ENCODE measurements at regions not wholly inside any gene's neighbourhood (a gene's known extent, or its start where the extent isn't known, plus 50 kb on each side); places are given as distances from the start of the nearest gene placed in this dataset.

- FAIRE-seq (no peak), DNase-seq (ENCODE audit: low spot score) (no peak)
Observed at GRCh38 chr9:2448193-2448738, 173.3 kb upstream of the VLDLR start.

- DNase-seq (ENCODE audit: low spot score) (no peak), FAIRE-seq (no peak)
Observed at GRCh38 chr9:2453106-2453505, 168.5 kb upstream of the VLDLR start.

- no peak for DNase-seq (ENCODE audit: low spot score)
- FAIRE-seq: no peak
Observed at GRCh38 chr9:2453701-2454100, 167.9 kb upstream of the VLDLR start.

DNA sequence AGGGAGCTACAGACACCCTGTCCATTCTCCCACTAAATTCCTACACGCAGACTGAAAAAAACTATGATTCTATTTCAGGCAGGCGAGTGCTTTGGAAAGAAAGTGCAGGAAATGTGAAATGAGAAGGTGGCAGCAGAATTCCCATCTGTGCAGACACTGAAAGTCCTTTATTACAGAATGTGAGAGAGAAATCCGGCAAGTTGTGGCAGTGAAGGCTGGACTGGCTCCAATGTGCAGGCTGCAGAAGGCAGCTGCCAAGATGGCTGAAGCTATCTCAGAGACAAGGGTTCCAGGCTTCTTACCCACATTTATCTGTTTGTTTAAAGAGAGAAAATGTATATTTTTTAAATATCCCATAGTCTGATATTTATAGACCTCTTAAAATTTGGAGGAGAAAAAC lies 161.8 kb upstream of the VLDLR start:
- FAIRE-seq (no peak), DNase-seq (ENCODE audit: low spot score) (no peak)

DNA sequence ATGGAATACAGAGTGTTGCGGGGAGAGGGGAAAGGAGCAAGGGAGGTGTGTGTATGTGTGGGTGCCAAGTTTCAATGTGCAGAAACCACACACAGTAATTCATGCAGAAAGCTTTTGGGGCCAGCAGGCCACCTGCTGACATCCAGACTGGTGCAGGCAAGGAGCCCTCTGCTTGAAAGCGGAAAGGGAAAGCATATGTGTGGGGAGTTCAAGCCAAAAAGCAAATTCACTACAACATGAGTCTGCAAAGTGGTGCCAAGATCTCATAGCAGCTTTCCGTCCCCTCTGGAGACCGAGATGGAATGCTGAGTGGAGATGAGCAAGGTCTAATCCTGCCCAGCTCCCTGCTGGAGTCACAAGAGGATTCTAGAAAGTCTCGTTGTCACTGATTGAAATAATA lies 159.7 kb upstream of the VLDLR start:
- no peak for DNase-seq (ENCODE audit: low spot score)

DNA sequence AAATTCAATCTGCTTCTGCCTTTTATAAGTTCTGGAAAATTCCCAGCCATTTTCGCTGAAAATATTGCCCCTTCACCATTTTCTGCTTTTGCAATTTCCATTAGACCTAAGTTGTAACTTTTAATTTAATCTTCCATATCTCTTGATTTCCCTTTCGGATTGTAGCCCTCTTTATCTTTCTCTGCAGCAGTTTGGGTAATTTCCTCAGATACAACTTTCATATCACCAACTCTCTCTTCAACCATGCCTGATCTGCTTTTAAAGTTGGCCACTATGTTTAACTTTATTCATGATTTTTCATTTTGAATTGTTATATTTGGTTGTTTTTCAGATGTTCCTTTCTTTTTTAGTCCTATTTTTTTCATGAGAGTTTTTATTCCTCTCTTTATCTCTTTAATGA lies 157.0 kb upstream of the VLDLR start:
- FAIRE-seq (no peak), DNase-seq (ENCODE audit: low spot score) (no peak)

More for the DNA sequence above, 159.7 kb upstream of the VLDLR start:
- no peak for FAIRE-seq

GRCh38 chr9:2465516-2465915 lies 156.1 kb upstream of the VLDLR start:
- FAIRE-seq: no peak
- no peak for DNase-seq (ENCODE audit: low spot score)

- FAIRE-seq (peak; percentile 74), DNase-seq (ENCODE audit: low spot score) (peak; percentile 66)
Observed at GRCh38 chr9:2465921-2466460, 155.6 kb upstream of the VLDLR start.

DNA sequence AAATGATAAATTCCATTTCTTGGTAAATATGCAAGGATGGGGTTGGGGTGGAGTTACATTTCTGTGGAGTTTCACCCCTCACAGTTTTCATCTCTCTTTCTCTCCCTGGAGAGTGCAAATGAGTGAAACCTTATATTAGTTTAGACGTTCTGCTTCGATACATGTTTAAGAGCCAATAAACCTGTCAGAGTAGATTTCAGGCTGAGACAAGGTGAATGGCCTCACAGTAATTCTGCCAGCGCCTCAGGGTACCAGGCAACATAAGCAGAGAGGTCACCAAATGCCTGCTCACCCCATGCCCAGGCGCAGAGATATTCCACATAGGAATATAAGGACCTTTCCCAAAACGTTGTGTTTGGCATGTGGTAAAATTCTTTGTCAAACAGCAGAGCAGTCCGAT lies 154.9 kb upstream of the VLDLR start:
- DNase-seq (ENCODE audit: low spot score): no peak
- no peak for FAIRE-seq

- FAIRE-seq (no peak), DNase-seq (ENCODE audit: low spot score) (peak; percentile 41)
Observed at GRCh38 chr9:2469681-2470221, 151.8 kb upstream of the VLDLR start.

DNA sequence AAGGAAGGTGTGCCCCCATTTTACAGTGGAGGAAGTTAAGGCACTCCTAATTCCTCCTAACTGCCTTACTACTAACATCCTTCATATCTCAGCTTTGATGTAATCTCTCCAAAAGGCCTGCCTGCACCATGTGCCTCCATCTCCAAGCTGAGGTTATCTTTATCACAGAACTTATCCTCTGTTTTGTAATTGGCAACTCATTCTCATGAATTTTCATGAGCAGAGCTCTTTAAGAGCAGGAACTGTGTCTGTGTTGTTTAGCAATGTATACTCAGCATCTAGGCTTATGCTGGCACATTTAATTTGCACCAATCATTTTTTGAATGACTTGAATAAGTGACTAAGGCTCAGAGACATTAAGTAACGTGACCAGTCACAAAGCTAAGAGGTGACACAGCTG lies 147.9 kb upstream of the VLDLR start:
- no peak for DNase-seq (ENCODE audit: low spot score)
- FAIRE-seq: no peak

DNA sequence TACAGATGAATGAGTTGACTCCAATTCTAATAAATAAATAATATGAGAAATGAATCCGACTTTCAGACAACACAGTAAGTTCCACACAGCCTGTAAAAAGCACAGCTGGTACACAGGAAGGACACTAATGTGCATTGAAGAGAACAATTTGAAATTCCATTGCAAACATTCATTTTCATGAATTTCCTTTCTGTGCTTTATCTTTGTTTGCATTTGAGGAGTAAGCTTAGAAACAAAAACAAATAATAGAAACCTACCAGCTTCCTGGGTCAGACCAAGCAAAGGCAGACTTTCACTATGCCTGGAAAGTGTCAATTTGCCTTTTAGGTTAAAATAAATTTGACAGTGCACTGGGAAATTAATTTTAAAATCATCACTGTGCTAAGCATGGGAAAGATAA lies 143.8 kb upstream of the VLDLR start:
- FAIRE-seq: no peak
- no peak for DNase-seq (ENCODE audit: low spot score)

GRCh38 chr9:2478421-2478820 lies 143.2 kb upstream of the VLDLR start:
- no peak for FAIRE-seq
- DNase-seq (ENCODE audit: low spot score): no peak

- FAIRE-seq (no peak), DNase-seq (ENCODE audit: low spot score) (no peak)
Observed at GRCh38 chr9:2479056-2479565, 142.5 kb upstream of the VLDLR start.

GRCh38 chr9:2480255-2480837 lies 141.2 kb upstream of the VLDLR start:
- no peak for DNase-seq (ENCODE audit: low spot score)
- no peak for FAIRE-seq

DNA sequence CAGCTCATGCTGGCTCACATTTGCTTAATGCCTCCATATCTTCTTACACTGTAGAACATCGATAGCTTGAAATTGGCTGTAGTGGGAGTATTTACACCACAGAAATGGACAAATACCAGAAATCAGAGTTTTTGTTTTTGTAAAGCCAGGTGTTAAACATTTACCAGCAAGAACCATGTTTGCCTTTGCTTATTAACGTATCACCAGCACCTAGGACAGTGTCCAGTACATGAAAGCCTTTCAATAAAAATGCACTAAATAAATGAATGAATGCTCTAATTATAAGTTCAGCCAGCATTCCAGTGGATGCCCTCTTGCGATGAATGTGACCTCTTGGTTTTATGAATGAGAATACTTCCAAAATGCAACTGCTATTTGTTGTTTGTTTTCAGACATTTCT lies 140.4 kb upstream of the VLDLR start:
- no peak for FAIRE-seq
- no peak for DNase-seq (ENCODE audit: low spot score)

DNA sequence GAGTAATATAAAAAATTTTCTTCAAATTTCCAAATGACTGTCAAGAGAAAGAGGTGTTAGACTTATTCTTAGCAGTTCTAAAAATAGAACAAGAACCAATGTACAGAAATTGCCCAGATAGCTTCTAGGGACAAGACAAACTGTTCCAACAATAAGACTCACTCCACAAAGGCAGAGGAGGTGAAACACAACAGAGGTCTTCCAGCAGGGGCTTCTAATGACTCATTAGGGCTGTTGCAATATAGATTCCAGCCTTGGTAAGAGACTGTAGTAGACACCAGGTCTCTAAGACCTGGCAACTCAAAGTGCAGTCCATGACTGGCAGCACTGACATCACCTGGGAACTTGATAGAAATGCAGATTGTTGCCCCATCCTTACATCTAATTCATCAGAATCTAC lies 134.6 kb upstream of the VLDLR start:
- FAIRE-seq (no peak), DNase-seq (ENCODE audit: low spot score) (no peak)

- FAIRE-seq (no peak), DNase-seq (ENCODE audit: low spot score) (no peak)
Observed at GRCh38 chr9:2489838-2490314, 131.7 kb upstream of the VLDLR start.

DNA sequence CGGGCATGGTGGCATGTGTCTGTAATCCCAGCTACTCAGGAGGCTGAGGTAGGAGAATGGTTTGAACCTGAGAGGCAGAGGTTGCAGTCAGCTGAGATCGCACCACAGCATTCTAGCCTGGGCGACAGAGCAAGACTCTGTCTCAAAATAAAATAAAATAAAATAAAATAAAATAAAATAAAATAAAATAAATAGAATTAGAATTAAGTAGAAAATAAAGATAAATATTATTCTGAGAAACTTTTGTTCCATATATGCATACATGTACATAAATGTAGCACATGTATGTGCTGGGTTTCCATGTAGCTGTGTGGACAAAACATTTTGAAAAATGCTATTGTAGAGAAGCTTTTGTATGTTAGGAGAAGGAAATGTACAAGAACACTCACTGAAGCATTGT lies 129.4 kb upstream of the VLDLR start:
- FAIRE-seq: no peak

GRCh38 chr9:2493109-2493508 lies 128.5 kb upstream of the VLDLR start:
- no peak for FAIRE-seq
- no peak for DNase-seq (ENCODE audit: low spot score)

More for the DNA sequence above, 129.4 kb upstream of the VLDLR start:
- no peak for DNase-seq (ENCODE audit: low spot score)

DNA sequence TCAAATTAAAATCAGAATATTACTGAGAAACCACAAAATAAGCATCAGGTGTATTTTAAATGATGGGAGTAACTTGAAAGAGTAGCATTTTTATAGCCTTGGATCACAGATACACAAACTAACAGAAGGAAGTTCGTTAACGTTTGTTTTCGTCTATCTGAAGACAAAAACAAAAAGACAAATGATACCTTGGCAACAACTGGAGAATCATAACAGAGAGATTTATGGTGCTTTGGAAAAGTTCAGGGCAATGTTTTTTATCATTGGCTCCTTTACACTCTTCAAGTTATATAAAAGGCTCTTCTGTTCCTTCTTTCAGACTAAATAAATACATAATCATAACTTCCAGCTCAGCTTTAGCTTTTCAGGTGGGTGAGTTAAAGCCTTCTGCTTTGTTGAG lies 128.1 kb upstream of the VLDLR start:
- no peak for FAIRE-seq
- no peak for DNase-seq (ENCODE audit: low spot score)

DNA sequence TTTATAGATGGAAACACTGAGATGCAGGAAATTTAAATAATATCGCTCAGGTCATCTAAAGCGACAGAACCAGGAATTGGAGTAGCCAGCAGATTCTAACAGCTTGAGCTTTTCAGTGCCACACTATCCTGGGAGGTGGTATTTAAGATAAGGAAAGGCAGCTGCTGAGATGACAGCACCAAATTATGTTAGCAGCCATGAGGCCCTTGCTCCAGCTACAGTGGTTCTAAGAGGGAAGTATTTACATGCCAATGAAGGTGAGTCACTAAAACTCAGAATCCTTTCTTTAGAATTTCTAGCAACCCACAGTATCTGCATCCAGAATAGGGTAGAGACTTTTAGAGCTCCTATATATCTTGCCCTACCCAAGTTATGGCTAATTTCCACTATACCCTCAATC lies 127.0 kb upstream of the VLDLR start:
- FAIRE-seq: no peak
- DNase-seq (ENCODE audit: low spot score): peak; percentile 20
